Esophagus muscularis mucosa (tissue), 4 donors: ENCODE measurements at regions not wholly inside any gene's neighbourhood (a gene's known extent, or its start where the extent isn't known, plus 50 kb on each side); places are given as distances from the start of the nearest gene placed in this dataset.

Experiments used
- DNase-seq: peaks from one replicate; pipeline ENCODE4 v3.0.0-alpha.2; 2017; ENCODE audit errors: extremely low spot score
- H3K27ac ChIP-seq, 4 donors: fragments of 200-600 bp; sonication (generic); replicated peaks in 1 of 4; 1 replicate in 3 of 4; 2 replicates in 1 of 4; pipeline ENCODE4 v1.5.1; 2016 to 2019; ENCODE audit warnings: mild to moderate bottlenecking in 1 of 4
- H3K27me3 ChIP-seq, 4 donors: fragments of 200-600 bp; sonication (generic); one replicate each; pipeline versions ENCODE4 v1.5.1 to v1.6.0; 2016 to 2019
- H3K36me3 ChIP-seq, 4 donors: fragments of 200-600 bp; sonication (generic); one replicate each; pipeline ENCODE4 v1.5.1; 2016 to 2019
- H3K4me1 ChIP-seq, 4 donors: fragments of 200-600 bp; sonication (generic); one replicate each; pipeline ENCODE4 v1.5.1; 2016 to 2019
- H3K4me3 ChIP-seq, 4 donors: fragments of 200-600 bp; sonication (generic); 1 replicate in 2 of 4; 2 replicates in 2 of 4; pipeline ENCODE4 v1.5.1; 2016 to 2019; ENCODE audit warnings: mild to moderate bottlenecking in 4 of 4, moderate library complexity in 1 of 4
- H3K9me3 ChIP-seq, 4 donors: fragments of 200-600 bp; sonication (generic); 1 replicate in 3 of 4; 2 replicates in 1 of 4; pipeline ENCODE4 v1.5.1; 2016 to 2019
- EP300 ChIP-seq: sonication (generic); formaldehyde crosslinking; IDR thresholded peaks from one replicate; pipeline ENCODE4 v1.6.1; 2017; ENCODE audit warnings: antibody characterized with exemption
- POLR2A ChIP-seq: fragments of 450-650 bp; IDR thresholded peaks from one replicate; pipeline ENCODE4 v1.6.1; 2017; ENCODE audit warnings: antibody characterized with exemption, moderate library complexity, mild to moderate bottlenecking, low read depth
- POLR2AphosphoS5 ChIP-seq, 2 donors: sonication (generic); formaldehyde crosslinking; IDR thresholded peaks; one replicate each; pipeline ENCODE4 v1.6.1; 2017; ENCODE audit warnings: antibody characterized with exemption in 2 of 2
- WGBS: methylation state at CpG from one replicate; pipeline ENCODE4 v1.1.5; 2018; 5-methylcytosine and 5-hydroxymethylcytosine counted together
- intact Hi-C: fragments of 100-400 bp; cut with DNase I; formaldehyde crosslinking; loops from one replicate; pipeline ENCODE4 v1.15.1; 2023
- TF ChIP-seq, protein P1 (sequence below), 3 experiments: fragments of 200-600 bp in 2 of 3; fragments of 450-650 bp in 1 of 3; sonication (generic) in 2 of 3; IDR thresholded peaks; one replicate each; pipeline ENCODE4 v1.5.1; 2017 to 2019; ENCODE audit warnings: antibody characterized with exemption in 3 of 3, mild to moderate bottlenecking in 2 of 3, moderate library complexity in 1 of 3

DNA sequence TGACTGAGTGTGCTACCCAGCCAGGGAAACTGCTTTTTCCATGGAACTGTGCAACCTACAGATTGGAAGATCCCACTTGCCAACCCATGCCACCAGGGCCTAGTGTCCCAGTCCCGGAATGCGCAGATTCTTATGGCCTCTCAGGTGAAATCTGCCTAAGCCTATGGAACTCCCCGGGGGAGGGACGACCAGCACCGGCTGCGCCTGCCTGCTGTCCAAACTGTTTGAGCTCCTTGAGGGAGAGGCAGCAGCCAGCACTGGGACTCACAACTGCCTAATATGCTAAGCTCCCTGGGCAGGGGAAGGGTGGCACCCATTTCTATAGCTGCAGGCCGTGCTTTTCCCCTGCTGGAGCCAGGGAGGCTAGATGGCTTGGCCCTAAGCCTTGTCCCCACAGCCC is 92.5 kb upstream of the GZMB start:
- intact Hi-C loops: no loop called here
- Histone ChIP-seq H3K4me1 (peaks cover 0 to 15% (median 13%) of the 10 kb centered on the region in 4 donors), H3K4me3 (no peak overlapping the region), H3K36me3 (no peaks in the 10 kb centered on the region), H3K27ac (no peak overlapping the region), H3K27me3 (no peaks in the 10 kb centered on the region), H3K9me3 (peaks cover 0 to 5% (median 0%) of the 10 kb centered on the region in 4 donors)
- 92% methylated on average over 2 of the region's 7 CpGs for WGBS
- TF ChIP-seq EP300 (no peak), POLR2A (no peak), POLR2AphosphoS5 (IDR thresholded peaks at IDR 0.05) (no peak)
- TF ChIP-seq, protein P1, sequence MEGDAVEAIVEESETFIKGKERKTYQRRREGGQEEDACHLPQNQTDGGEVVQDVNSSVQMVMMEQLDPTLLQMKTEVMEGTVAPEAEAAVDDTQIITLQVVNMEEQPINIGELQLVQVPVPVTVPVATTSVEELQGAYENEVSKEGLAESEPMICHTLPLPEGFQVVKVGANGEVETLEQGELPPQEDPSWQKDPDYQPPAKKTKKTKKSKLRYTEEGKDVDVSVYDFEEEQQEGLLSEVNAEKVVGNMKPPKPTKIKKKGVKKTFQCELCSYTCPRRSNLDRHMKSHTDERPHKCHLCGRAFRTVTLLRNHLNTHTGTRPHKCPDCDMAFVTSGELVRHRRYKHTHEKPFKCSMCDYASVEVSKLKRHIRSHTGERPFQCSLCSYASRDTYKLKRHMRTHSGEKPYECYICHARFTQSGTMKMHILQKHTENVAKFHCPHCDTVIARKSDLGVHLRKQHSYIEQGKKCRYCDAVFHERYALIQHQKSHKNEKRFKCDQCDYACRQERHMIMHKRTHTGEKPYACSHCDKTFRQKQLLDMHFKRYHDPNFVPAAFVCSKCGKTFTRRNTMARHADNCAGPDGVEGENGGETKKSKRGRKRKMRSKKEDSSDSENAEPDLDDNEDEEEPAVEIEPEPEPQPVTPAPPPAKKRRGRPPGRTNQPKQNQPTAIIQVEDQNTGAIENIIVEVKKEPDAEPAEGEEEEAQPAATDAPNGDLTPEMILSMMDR (IDR thresholded peaks at IDR 0.05): no peak
- no peak for DNase-seq

DNA sequence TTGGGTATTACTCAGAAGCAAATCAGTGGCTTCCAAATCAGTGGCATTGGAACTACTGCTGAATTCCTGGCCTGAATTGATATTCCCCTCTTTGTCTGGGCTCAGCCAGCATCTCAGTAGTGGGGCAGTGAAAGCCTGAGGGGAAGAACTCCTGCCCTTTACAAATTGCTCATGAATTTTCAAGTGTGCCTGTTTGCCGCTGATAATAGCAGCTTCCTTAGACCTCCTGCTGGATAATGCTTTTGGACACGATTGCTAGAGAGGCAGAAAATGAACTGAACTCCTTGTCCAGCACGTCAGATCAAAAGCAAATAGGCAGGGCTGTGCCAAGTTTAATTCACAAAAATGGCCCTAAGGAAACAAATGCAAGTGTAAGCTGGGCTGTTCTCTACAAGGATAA is 91.3 kb upstream of the GZMB start:
- Histone ChIP-seq H3K9me3 (peaks cover 0 to 5% (median 0%) of the 10 kb centered on the region in 4 donors), H3K27ac (no peak overlapping the region), H3K27me3 (no peaks in the 10 kb centered on the region), H3K4me1 (peaks cover 0 to 15% (median 13%) of the 10 kb centered on the region in 4 donors), H3K36me3 (no peaks in the 10 kb centered on the region), H3K4me3 (no peak overlapping the region)
- intact Hi-C loops: no loop called here
- peak; percentile 47 for DNase-seq
- no peak for TF ChIP-seq POLR2A
- TF ChIP-seq POLR2AphosphoS5 (IDR thresholded peaks at IDR 0.05): no peak
- TF ChIP-seq EP300: no peak
- 54% methylated on average over 3 of the region's 3 CpGs for WGBS

DNA sequence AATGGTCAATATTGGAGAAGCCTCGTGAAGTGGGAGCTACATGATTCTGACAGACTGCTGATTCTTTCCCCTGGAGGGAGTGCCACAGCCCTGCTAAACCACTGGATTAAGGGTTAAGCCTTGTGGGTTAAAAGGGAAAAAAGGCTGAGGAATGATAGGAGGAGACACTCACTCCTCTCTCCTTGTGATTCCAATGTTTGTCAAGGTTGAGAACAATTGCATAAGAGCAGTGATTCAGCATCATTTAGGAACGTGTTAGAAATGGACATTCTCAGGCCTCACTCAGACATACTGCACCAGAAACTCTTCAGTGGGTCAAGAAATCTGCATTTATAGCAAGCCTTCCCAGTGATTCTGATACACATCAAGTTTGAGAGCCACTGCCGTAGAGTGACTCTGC is 87.8 kb upstream of the GZMB start:
- no peak overlapping the region for H3K27ac ChIP-seq
- DNase-seq: no peak
- TF ChIP-seq EP300 (no peak), POLR2A (no peak), POLR2AphosphoS5 (IDR thresholded peaks at IDR 0.05) (no peak)
- TF ChIP-seq, protein P1 (IDR thresholded peaks at IDR 0.05): no peak

DNA sequence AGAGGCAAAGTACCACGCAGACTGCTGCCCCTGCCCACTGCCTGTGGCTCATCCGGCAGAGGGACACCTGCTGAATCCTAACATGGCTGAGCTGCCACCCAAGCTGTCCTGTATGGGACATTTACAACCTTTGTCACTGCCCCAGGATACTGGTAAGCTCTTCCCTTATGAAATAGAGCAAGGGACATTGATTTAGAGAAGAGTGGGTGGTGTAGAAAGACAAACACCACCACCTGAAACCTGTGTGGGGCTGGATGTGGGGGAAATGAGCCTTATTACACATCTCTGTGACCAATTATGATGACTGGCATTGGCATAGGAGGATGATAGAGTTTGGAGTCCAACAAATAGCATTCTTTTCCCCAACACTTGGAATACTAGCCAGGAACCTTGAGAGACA is 81.2 kb upstream of the GZMB start:
- intact Hi-C loops: loop anchor here (10.0 kb wide), 1 partner anchor 690 kb away; no protein-coding TSS in a partner anchor
- H3K4me3 ChIP-seq: no peak overlapping the region
- H3K4me1 ChIP-seq: peaks cover 0 to 6% (median 0%) of the 10 kb centered on the region in 4 donors
- H3K9me3 ChIP-seq: no peaks in the 10 kb centered on the region
- TF ChIP-seq, protein P1 (IDR thresholded peaks at IDR 0.05): no peak
- no peak for TF ChIP-seq POLR2AphosphoS5 (IDR thresholded peaks at IDR 0.05)
- TF ChIP-seq POLR2A: no peak
- TF ChIP-seq EP300: no peak
- H3K27me3 ChIP-seq: no peaks in the 10 kb centered on the region
- no peaks in the 10 kb centered on the region for H3K36me3 ChIP-seq
- WGBS: 92% methylated on average over 2 of the region's 2 CpGs
- H3K27ac ChIP-seq: no peak overlapping the region
- peak; percentile 78 for DNase-seq

More for the DNA sequence above, 87.8 kb upstream of the GZMB start:
- intact Hi-C loops: no loop called here
- H3K9me3 ChIP-seq: no peaks in the 10 kb centered on the region
- no peak overlapping the region for H3K4me3 ChIP-seq
- no peaks in the 10 kb centered on the region for H3K36me3 ChIP-seq
- H3K27me3 ChIP-seq: no peaks in the 10 kb centered on the region
- peaks cover 0 to 15% (median 13%) of the 10 kb centered on the region in 4 donors for H3K4me1 ChIP-seq
- WGBS: 73% methylated on average over 3 of the region's 3 CpGs

DNA sequence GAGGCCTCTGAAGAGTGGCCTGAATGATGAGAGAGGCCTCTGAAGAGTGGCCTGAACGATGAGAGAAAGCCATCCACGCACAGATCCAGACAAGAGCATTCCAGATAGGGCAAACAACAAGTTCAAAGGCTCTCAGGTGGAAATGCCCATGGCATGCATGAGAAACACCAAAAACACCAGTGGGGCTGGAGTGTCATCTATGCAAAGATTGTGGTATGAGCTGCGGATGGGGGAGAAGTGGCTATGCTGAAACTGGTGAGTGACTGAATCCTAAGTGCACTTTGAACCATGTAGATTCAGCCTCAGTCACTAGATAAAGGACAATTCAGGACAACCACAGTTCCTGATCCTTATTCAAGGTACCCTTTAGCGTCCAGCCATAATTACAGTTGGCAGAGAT is 79.4 kb upstream of the GZMB start:
- Histone ChIP-seq H3K27me3 (no peaks in the 10 kb centered on the region), H3K4me1 (peaks cover 0 to 6% (median 0%) of the 10 kb centered on the region in 4 donors), H3K9me3 (no peaks in the 10 kb centered on the region), H3K4me3 (no peak overlapping the region), H3K36me3 (no peaks in the 10 kb centered on the region), H3K27ac (no peak overlapping the region)
- DNase-seq: peak; percentile 42
- TF ChIP-seq POLR2A: no peak
- no peak for TF ChIP-seq POLR2AphosphoS5 (IDR thresholded peaks at IDR 0.05)
- TF ChIP-seq, protein P1 (IDR thresholded peaks at IDR 0.05): no peak
- no peak for TF ChIP-seq EP300
- WGBS: 86% methylated on average over 4 of the region's 4 CpGs
- intact Hi-C loops: loop anchor here (5.0 to 10.0 kb wide), 2 partner anchors 439 to 691 kb away; no protein-coding TSS in a partner anchor
